Neural cell (in vitro differentiated cells): ENCODE measurements at regions not wholly inside any gene's neighbourhood (a gene's known extent, or its start where the extent isn't known, plus 50 kb on each side); places are given as distances from the start of the nearest gene placed in this dataset.

Source experiments
- H2AFZ ChIP-seq: fragments of 200-600, 300-800 bp; sonication (generic), shearing (Covaris generic); 2 replicates; pipeline ENCODE4 v1.6.0; 2014; ENCODE audit warnings: low read depth, mild to moderate bottlenecking, antibody characterized with exemption, low read length, moderate library complexity
- H3F3A ChIP-seq: fragments of 200-600 bp; shearing (Covaris generic); 2 replicates; pipeline ENCODE4 v1.6.1; 2016; ENCODE audit warnings: mild to moderate bottlenecking, moderate library complexity, mixed read lengths, antibody characterized with exemption, low read length; ENCODE audit not compliant: insufficient read depth, poor library complexity, severe bottlenecking
- H3K27ac ChIP-seq: fragments of 200-600, 300-800 bp; sonication (generic), shearing (Covaris generic); 2 replicates; pipeline ENCODE4 v1.5.1; 2014; ENCODE audit warnings: mild to moderate bottlenecking, low read length, moderate library complexity
- H3K27me3 ChIP-seq: fragments of 300-800, 200-600 bp; sonication (generic), shearing (Covaris generic); 2 replicates; pipeline ENCODE4 v1.6.0; 2014; ENCODE audit warnings: mild to moderate bottlenecking, low read depth, low read length, moderate library complexity; ENCODE audit not compliant: insufficient read depth
- H3K36me3 ChIP-seq: fragments of 300-800, 200-600 bp; sonication (generic), shearing (Covaris generic); 2 replicates; pipeline ENCODE4 v1.5.1; 2014; ENCODE audit warnings: mild to moderate bottlenecking, antibody characterized with exemption, low read length, moderate library complexity; ENCODE audit not compliant: insufficient read depth
- H3K4me2 ChIP-seq: fragments of 300-800, 200-600 bp; sonication (generic), shearing (Covaris generic); 2 replicates; pipeline ENCODE4 v1.6.0; 2014; ENCODE audit warnings: mild to moderate bottlenecking, low read length
- H3K4me3 ChIP-seq: fragments of 300-800, 200-600 bp; sonication (generic), shearing (Covaris generic); 2 replicates; pipeline ENCODE4 v1.5.1; 2014; ENCODE audit warnings: mild to moderate bottlenecking, low read length, moderate library complexity
- H3K79me2 ChIP-seq: fragments of 200-600 bp; shearing (Covaris generic); replicated peaks from 2 replicates; pipeline ENCODE4 v1.6.0; 2014; ENCODE audit warnings: mild to moderate bottlenecking, low read length, moderate library complexity; ENCODE audit not compliant: insufficient read depth
- H3K9ac ChIP-seq: fragments of 300-800, 200-600 bp; sonication (generic), shearing (Covaris generic); 2 replicates; pipeline ENCODE4 v1.6.1; 2016; ENCODE audit warnings: mild to moderate bottlenecking, low read length, mixed read lengths
- H3K9me2 ChIP-seq: fragments of 200-600 bp; shearing (Covaris generic); 2 replicates; pipeline ENCODE4 v1.6.1; 2016; ENCODE audit warnings: mild to moderate bottlenecking, low read length, mixed read lengths; ENCODE audit not compliant: insufficient read depth
- H3K9me3 ChIP-seq: fragments of 200-600, 300-800 bp; sonication (generic), shearing (Covaris generic); 2 replicates; pipeline ENCODE4 v1.6.1; 2016; ENCODE audit warnings: mild to moderate bottlenecking, mixed run types, low read length, moderate library complexity, mixed read lengths
- H4K20me1 ChIP-seq: fragments of 200-600 bp; shearing (Covaris generic); 2 replicates; pipeline ENCODE4 v1.6.1; 2016; ENCODE audit warnings: mild to moderate bottlenecking, mixed run types; ENCODE audit not compliant: insufficient read depth
- EP300 ChIP-seq: fragments of 450-650 bp; conservative IDR thresholded peaks from 2 replicates; pipeline ENCODE4 v1.6.1; 2014; ENCODE audit warnings: antibody characterized with exemption, mild to moderate bottlenecking, moderate library complexity; ENCODE audit not compliant: poor library complexity, severe bottlenecking
- EZH2 ChIP-seq: fragments of 200-600, 300-800 bp; shearing (Covaris generic), sonication (generic); IDR thresholded peaks from 2 replicates; pipeline ENCODE4 v1.6.1; 2014; ENCODE audit warnings: antibody characterized with exemption, low read length, borderline replicate concordance, mild to moderate bottlenecking; ENCODE audit not compliant: insufficient read depth, poor library complexity, severe bottlenecking
- MXI1 ChIP-seq: fragments of 450-650 bp; conservative IDR thresholded peaks from 2 replicates; pipeline ENCODE4 v1.6.1; 2014; ENCODE audit warnings: antibody characterized with exemption, mild to moderate bottlenecking; ENCODE audit not compliant: poor library complexity, severe bottlenecking
- POLR2AphosphoS5 ChIP-seq: IDR thresholded peaks from 2 replicates; pipeline ENCODE4 v1.6.1; 2012
- RAD21 ChIP-seq: fragments of 450-650 bp; conservative IDR thresholded peaks from 2 replicates; pipeline ENCODE4 v1.6.1; 2014; ENCODE audit warnings: antibody characterized with exemption, mild to moderate bottlenecking, moderate library complexity
- REST ChIP-seq: IDR thresholded peaks from 2 replicates; pipeline ENCODE4 v1.6.1; 2012; ENCODE audit warnings: borderline replicate concordance
- SMC3 ChIP-seq: fragments of 450-650 bp; conservative IDR thresholded peaks from 2 replicates; pipeline ENCODE4 v1.6.1; 2014; ENCODE audit warnings: antibody characterized with exemption, mild to moderate bottlenecking, moderate library complexity; ENCODE audit not compliant: poor library complexity
- TAF1 ChIP-seq: IDR thresholded peaks from 2 replicates; pipeline ENCODE4 v1.6.1; 2012; ENCODE audit warnings: low read depth
- TF ChIP-seq, protein P1 (sequence below): fragments of 450-650 bp; IDR thresholded peaks from 2 replicates; pipeline ENCODE4 v1.5.1; 2014; ENCODE audit warnings: antibody characterized with exemption, mild to moderate bottlenecking, moderate library complexity; ENCODE audit not compliant: poor library complexity, severe bottlenecking

DNA sequence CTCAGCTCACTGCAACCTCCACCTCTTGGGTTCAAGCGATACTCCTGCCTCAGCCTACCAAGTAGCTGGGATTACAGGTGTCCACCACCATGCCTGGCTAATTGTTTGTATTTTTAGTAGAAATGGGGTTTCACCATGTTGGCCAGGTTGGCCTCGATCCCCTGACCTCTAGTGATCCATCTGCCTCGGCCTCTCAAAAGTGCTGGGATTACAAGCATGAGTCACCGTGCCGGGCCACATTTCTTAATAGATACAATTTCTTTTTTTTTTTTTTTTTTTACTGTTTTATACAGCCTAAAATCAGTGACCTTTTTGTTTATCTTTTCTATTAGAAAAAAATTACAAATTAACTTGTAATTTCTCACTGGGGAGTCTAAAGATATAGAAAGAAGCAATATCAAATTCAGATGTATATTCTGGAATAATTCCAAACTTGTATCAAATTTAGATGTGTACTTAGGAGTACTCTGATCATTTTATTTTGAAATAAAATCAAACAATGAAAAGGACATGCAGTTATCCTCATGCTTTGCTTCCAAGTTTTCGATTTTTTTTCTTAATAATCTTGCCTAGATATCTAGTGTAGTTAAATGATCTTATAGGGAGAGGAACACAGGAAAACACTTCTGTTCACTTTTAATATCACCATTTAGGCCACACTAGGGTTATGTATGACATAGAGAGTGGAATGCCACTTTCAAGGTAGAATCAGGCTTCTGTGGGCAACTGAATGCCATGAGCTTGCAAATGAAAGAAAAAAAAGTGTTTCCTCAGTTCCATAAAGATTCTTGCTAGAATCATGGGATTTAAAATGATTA, 1089.3 kb downstream of the SUCLG1 start:
- TF ChIP-seq TAF1, result no peak
- TF ChIP-seq SMC3, result no peak
- no peak for TF ChIP-seq REST
- no peak for TF ChIP-seq EZH2
- TF ChIP-seq MXI1, result no peak
- TF ChIP-seq POLR2AphosphoS5, result no peak
- TF ChIP-seq, protein P1, sequence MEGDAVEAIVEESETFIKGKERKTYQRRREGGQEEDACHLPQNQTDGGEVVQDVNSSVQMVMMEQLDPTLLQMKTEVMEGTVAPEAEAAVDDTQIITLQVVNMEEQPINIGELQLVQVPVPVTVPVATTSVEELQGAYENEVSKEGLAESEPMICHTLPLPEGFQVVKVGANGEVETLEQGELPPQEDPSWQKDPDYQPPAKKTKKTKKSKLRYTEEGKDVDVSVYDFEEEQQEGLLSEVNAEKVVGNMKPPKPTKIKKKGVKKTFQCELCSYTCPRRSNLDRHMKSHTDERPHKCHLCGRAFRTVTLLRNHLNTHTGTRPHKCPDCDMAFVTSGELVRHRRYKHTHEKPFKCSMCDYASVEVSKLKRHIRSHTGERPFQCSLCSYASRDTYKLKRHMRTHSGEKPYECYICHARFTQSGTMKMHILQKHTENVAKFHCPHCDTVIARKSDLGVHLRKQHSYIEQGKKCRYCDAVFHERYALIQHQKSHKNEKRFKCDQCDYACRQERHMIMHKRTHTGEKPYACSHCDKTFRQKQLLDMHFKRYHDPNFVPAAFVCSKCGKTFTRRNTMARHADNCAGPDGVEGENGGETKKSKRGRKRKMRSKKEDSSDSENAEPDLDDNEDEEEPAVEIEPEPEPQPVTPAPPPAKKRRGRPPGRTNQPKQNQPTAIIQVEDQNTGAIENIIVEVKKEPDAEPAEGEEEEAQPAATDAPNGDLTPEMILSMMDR, result no peak
- no peak for TF ChIP-seq RAD21
- no peak for TF ChIP-seq EP300
- Histone ChIP-seq H3K79me2 (no peaks in the 10 kb centered on the region), H3F3A (no peaks in the 10 kb centered on the region), H3K27ac (no peak overlapping the region), H3K9ac (no peak overlapping the region), H3K27me3 (no peaks in the 10 kb centered on the region), H3K4me2 (no peak overlapping the region), H2AFZ (no peak overlapping the region), H3K36me3 (no peaks in the 10 kb centered on the region), H3K4me3 (no peak overlapping the region), H3K9me3 (no peaks in the 10 kb centered on the region), H3K9me2 (no peaks in the 10 kb centered on the region), H4K20me1 (no peaks in the 10 kb centered on the region)

- Histone ChIP-seq H3K4me2 (no peak overlapping the region), H3K79me2 (no peaks in the 10 kb centered on the region), H3K9ac (no peak overlapping the region)
Measured at GRCh38 chr2:83368916-83369315, 1090.2 kb downstream of the SUCLG1 start.

More at GRCh38 chr2:83368916-83369315, 1090.2 kb downstream of the SUCLG1 start:
- H3K9me2 ChIP-seq, result no peaks in the 10 kb centered on the region
- TF ChIP-seq SMC3 (no peak), EP300 (no peak), EZH2 (no peak), POLR2AphosphoS5 (no peak), MXI1 (no peak), TAF1 (no peak), REST (no peak)
- TF ChIP-seq, protein P1, result no peak
- H2AFZ ChIP-seq, result no peak overlapping the region
- no peaks in the 10 kb centered on the region for H3F3A ChIP-seq
- no peak overlapping the region for H3K4me3 ChIP-seq
- no peaks in the 10 kb centered on the region for H3K27me3 ChIP-seq
- no peaks in the 10 kb centered on the region for H3K36me3 ChIP-seq
- no peaks in the 10 kb centered on the region for H3K9me3 ChIP-seq
- no peaks in the 10 kb centered on the region for H4K20me1 ChIP-seq
- no peak overlapping the region for H3K27ac ChIP-seq
